ENCODE measurements at regions not wholly inside any gene's neighbourhood (a gene's known extent, or its start where the extent isn't known, plus 50 kb on each side); places are given as distances from the start of the nearest gene placed in this dataset.

DNA sequence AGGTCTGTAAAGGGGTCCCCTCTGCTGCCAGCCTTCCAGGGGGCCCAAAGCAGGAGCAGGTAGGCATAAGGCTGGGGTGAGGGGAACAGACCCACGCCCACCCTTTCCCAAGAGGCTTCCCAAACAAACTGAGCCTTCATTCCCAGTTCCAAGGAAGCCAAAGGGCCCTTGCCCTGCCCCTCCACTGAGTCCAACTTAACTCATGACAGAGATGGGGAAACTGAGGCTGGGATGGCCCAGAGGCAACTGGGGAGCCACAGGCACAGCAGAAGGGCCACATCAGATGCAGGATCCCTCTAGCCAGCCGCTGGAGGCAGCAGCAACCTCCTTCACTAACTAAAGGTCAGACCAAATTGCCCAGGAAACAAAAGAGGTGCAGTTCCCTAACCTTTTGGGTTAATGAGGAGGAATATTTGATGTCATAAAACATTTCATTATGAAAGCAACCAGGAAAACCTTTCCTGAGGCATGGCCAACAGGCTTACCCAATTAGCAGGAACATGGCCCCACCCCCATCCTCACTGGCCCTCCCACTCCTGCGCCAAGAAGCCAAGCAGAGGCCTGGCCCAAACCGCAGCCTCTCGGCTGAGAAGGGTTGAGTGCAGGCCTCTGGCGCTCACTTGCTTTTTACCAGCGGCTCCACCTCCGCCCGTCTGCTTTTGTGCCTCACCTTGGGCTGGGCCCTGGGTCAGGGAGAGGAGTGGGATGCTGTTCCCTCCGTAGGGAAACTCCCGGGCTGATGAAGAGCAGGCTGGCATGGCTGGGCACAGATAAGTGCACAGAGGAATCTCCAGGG lies 293.5 kb upstream of the RTL1 start:
- no peak for DNase-seq

- no peak for DNase-seq
Observed at GRCh38 chr14:101197595-101198397, 294.3 kb upstream of the RTL1 start.

DNA sequence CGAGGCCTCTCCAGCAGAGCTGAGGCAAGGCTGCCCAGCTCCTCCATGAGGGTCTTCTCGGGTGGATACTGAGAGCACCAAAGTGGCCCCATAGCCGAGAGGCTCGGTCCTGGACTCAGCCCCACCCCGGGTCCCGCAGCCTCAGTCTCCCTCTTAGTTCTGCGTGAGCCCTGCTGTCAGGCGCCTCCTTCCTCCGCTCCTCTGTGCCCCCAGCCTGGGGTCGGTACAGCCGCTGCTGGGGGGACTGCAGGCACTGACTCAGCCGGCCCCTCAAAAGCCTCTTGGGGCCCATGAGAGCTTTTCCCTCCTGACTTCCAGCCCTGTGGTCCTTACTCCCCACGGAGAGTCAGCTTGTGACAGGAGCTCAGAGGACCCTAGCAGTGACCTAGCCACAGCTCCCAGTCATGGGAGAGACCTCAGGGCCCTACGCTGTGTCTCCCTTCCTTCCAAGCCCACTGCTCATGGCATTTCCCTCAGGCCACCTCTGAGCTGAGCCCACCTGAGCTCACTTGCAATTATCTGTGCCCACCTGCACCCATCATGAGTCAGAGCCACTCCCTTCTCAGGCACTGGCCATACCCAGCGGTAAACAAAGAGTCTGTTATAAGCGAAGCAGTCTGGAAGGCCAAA lies 295.0 kb upstream of the RTL1 start:
- DNase-seq, result no peak

DNA sequence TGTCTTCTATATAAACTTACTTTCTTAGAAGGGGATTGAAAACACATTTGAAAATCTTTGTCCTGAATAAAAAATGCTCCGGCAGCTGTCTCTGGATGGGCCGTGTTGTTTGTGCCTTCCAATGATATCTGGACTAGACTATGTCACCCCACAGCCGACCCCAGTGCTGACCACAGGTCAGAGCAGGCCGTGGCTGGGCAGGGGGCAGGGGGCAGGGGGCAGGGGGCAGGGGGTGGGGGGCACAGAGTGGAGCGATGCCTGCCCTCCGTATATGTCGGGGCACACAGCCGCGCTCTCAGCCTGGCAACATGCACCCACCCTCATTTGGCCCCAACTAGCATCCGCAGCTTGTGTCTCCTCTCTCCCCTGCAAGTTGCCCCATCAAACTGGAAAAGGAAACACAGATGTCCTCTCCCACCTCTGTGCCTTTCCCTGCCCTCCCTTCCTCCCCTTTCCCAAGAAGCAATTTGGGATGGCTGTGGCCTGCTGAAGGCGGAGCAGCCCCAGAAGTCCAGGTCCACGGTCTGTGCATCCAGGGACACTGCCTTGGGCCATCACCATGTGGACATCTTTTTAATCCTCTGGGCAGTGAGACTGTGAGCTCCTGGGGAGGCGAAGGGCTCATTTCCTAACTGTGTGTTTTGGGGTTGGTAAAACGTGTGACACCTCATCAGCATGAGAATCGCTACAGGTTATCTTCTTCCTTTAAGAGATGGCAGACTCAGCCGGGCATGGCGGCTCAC lies 295.7 kb upstream of the RTL1 start:
- no peak for DNase-seq

DNA sequence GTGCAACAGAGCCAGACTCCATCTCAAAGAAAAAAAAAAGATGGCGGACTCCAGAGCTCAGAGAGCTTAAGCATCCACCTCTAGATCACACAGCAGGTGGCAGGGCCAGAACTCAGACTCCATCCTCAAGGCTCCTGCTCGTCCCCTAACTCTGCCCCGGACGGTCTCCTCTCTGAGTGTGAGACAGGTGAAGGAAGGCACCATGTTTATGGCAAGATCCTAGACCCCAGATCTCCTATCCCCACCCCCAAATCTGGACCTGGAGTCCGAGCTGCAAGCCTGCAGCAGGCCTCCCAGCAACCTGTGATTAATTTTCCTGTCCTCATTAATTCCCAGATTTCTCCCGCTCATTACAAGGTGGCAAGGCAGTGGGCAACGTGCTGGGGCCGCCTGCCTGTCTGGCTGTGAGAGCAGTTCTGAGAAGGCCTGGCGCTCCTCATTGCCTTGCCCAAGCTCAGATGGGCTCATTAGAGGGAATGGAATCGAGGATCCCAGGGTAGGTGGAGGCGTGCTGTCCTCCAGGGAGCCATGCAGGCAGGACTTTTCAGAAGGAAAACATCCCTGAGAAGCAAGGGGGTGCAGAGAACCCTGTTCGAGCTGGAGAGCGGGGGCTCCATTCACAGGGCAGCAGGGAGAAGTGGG lies 296.6 kb upstream of the RTL1 start:
- no peak for DNase-seq

DNA sequence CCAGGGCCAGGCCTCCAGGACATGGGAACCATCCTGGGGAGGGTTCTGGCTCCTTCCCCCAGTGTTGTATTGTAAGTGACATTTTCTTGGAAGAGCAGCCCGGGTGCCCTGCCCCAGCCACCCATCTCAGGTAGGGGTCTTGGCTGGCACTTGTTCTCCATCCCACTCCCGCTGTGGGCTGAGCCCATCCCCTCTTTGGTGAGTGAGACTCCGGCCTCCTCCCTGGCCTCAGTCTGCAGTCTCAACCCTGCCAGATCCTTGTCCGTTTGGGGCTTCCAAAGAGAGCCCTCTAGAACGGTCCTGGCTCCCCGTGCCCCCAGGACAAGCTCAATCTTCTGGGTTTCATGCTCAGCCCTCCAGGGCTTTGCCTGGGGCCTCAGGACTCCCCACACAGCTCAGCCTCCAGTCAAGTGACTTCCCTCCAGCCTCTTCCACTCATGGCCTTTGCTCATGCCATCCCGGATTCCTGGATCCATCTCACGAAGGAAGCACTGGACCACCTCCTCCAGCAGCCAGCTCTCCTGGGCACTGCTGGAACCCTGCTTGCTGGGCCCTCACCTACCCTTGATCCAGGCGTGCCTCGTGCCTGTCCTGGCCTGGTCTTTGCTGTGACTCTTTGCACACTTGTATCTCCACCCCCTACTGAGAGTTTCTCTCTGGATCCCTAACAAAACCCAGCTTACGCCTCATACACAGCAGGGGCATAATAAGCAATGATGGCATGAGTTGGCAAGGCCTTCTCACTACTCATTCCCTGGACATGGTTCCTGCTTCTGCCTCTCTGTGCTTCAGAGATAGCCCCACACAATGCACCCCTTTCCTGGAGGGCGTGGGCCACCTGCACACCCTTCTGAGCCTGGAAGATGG lies 297.4 kb upstream of the RTL1 start:
- no peak for DNase-seq

DNA sequence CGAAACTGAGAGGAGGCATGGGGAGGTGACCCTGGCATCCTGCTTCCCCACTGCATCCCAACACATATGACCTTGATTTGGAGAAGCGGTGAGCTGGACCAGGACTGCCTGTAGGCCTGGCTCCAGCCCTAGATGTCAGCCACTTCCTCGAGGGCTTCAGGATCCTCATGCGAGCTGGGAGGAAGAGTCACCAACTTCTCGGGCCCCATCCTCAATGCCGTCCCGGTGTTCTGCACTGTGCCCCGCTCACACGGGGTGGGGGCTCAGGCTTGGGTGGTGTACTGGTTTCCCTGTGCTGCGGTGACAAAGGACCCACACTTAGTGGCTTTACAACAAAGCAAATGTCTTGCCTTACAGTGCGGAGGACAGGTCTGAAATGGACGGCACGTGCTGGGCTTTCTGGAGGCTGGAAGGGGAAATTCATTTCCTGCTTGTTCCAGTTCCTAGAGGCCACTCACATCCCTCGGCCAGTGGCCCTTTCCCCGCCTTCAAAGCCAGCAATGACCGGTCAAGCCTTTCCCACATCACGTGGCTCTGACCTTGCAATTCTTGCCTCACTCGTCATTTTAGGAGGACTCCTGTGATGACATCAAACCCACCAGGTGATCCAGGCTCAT lies 298.1 kb upstream of the RTL1 start:
- DNase-seq, result no peak

- DNase-seq, result no peak
Observed at GRCh38 chr14:101202627-101203404, 299.3 kb upstream of the RTL1 start.

DNA sequence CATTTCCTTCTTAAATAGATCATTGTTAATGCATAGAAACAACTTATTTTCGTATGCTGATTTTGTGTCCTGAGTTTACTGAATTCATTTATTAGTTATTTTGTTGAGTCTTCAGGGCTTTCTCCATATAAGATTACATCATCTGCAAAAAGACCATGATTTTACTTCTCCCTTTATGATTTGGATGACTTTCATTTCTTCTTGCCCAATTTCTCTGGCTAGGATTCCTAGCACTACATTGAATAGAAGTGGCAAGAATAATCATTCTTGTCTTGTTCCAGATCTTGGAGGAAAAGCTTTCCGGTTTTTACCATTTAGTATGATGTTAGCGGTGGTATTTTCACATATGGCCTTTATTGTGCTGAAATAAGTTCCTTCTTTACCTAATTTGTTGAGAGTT lies 303.0 kb upstream of the RTL1 start:
- no peak for DNase-seq

- no peak for DNase-seq
Observed at GRCh38 chr14:101207041-101207440, 303.5 kb upstream of the RTL1 start.

DNA sequence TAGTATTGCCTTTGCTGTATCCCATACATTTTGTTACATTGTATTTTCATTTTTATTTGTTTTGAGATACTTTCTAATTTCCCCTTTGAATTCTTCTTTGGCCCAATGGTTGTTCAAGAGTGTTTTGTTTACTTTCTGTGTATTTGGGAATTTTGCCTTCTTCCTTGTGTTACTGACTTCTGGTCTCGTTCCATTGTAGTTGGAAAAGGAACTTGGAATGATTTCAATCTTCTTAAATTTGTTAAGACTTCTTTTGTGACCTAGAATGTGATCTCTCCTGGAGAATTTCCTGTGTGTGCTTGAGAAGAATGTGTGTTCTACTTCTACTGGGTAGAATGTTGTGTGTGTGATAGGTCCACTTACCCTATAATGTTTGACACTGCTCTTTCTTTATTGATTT lies 304.4 kb upstream of the RTL1 start:
- DNase-seq, result no peak

DNA sequence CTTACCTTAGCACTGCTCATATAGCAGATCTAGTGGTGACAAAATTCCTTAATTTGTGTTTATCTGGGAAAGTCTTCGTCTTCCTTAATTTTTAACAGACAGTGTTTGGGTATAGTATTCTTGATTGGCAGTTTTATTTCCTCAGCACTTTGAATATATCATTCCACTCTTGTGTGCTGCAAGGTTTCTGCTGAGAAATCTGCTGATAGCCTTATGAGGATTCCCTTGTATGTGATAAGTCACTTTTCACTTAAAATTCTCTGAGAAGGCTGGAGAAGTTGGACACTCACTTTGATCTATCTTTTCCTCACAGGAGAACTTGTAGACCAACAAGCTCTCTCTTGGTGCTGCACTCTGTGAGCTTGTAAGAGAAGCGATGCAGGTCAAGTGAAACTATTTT lies 306.1 kb upstream of the RTL1 start:
- no peak for DNase-seq

GRCh38 chr14:101215266-101215665 lies 311.7 kb upstream of the RTL1 start:
- no peak for DNase-seq

- DNase-seq, result no peak
Observed at GRCh38 chr14:101215927-101216326, 312.4 kb upstream of the RTL1 start.

GRCh38 chr14:101216366-101217079 lies 313.0 kb upstream of the RTL1 start:
- no peak for DNase-seq

- no peak for DNase-seq
Observed at GRCh38 chr14:101217080-101217463, 313.6 kb upstream of the RTL1 start.

DNA sequence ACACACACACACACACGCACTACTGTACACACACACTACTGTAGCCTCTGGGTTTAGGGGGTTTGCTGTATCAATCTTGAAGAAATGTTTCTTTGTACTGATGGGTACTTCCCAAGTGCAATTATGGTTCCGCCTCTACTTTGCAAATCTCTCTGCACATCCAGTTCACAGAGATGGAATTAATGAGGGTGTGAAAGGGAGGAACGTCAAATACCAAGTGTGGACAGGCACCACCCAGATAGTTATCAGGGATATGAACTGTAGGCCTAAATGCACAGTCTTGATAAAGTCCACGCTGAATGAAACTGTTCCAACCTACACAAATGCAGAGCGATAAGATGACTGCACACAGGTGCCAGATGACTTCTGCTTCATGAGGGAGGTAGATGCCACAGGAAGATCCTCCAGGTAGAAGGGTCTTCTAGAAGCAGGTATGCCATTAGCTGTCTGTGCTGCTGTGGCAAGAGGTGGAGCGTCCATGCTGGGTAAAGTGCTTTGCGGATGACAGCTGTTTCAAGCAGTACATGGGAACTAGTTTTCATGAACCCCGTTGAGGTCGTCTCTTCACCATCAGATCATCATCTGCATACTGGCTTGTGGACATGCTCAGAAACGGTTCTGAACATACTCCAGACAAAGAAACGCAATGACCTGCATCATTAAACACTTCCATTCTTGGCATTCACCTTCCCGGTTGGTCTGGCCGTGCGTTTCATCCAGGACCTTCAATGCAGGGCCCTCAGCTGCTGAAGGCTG lies 314.3 kb upstream of the RTL1 start:
- DNase-seq, result no peak

DNA sequence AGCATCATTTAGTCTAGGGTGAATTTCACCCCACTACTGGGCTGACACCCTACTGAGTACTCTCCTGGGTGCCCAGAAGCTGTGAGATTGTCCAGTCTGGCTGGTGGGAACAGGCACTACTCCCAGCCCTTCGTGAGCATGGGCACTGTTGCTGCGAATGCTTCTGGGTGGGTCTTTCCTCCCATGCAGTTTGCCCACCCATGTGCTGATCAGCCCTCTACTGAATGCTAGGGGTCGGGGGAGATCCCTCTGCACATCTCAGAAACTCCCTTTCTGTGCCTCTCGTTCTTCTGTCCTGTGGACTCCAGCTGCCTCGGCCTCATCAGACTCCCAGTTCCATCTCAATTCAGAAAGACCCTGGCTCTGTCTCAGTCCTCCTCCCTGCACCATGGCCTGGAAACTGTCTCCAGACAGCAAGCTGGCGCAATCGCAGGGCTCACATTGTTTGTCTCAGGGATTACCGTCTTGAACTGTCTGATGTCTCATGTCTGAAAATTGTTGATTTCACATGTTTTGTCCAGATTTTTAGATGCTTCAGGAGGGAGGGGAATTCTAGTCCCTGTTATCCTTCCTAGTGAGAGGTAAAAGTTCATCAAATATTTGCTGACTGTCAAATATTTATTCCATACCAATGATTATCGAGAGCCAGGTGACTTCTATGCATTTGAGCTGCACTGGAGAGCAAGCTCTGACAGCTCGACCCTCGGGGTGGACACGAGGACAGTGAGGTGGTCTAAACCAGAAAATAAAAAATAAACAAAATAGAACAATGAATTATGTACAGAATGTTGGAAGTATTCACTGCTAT lies 316.6 kb upstream of the RTL1 start:
- no peak for DNase-seq
